Activated B cell treated with CpG ODN at 0.5 μM for 24 hours (primary cell): ENCODE measurements at regions not wholly inside any gene's neighbourhood (a gene's known extent, or its start where the extent isn't known, plus 50 kb on each side); places are given as distances from the start of the nearest gene placed in this dataset.
A peak's percentile ranks its signal among the peaks of the same experiment; 100 is the strongest.

ENCODE experiments used
- ATAC-seq: fragments of 200-7000 bp; cut with Tn5 transposase; one replicate; pipeline ENCODE4 v1.10.0; 2021; ENCODE audit warnings: low read depth, mild to moderate bottlenecking, moderate library complexity
- CTCF ChIA-PET: fragments of 350-600 bp; sonication (Branson Sonifier 250); formaldehyde crosslinking; loops from one replicate; lab custom pipeline; 2021; ENCODE audit warnings: antibody characterized with exemption; lab: Charles Lee
- POLR2A ChIA-PET: fragments of 350-600 bp; sonication (Branson Sonifier 250); formaldehyde crosslinking; loops from one replicate; lab custom pipeline; 2021; ENCODE audit warnings: antibody characterized with exemption; lab: Charles Lee
- DNase-seq: peaks from one replicate; pipeline ENCODE4 v3.0.0; 2022
- H3K27ac Mint-ChIP-seq: one replicate; pipeline ENCODE4 v1.8.0; 2020; ENCODE audit warnings: mixed read lengths
- H3K27me3 Mint-ChIP-seq: one replicate; pipeline ENCODE4 v1.8.0; 2021; ENCODE audit warnings: mixed read lengths
- H3K36me3 Mint-ChIP-seq: one replicate; pipeline ENCODE4 v1.8.0; 2021; ENCODE audit warnings: low read depth, mixed read lengths
- H3K4me1 Mint-ChIP-seq: one replicate; pipeline ENCODE4 v1.8.0; 2021; ENCODE audit warnings: mixed read lengths
- H3K4me3 Mint-ChIP-seq: one replicate; pipeline ENCODE4 v1.8.0; 2020; ENCODE audit warnings: mild to moderate bottlenecking, mixed read lengths
- H3K9me3 Mint-ChIP-seq: one replicate; pipeline ENCODE4 v1.8.0; 2020; ENCODE audit warnings: mixed read lengths
- CTCF ChIP-seq: fragments of 200-600 bp; IDR thresholded peaks from one replicate; pipeline ENCODE4 v1.8.0; 2022; ENCODE audit warnings: antibody characterized with exemption, mild to moderate bottlenecking
- intact Hi-C: fragments of 100-400 bp; cut with micrococcal nuclease; formaldehyde crosslinking; loops from one replicate; pipeline ENCODE4 v1.15.1; 2024

- peaks cover 41% of the 10 kb centered on the region for H3K4me1 Mint-ChIP-seq
- DNase-seq (no peak), ATAC-seq (peak; percentile 37)
- POLR2A ChIA-PET: interaction anchor here (0.6 to 1.6 kb wide), 6 partner anchors 49 to 237 kb away, joined by 3 to 10 read pairs (median 4); no protein-coding TSS in a partner anchor
- H3K4me3 Mint-ChIP-seq: no peak overlapping the region
- no peaks in the 10 kb centered on the region for H3K36me3 Mint-ChIP-seq
- no peak for TF ChIP-seq CTCF
- intact Hi-C loops: loop anchor here (10.0 kb wide), 1 partner anchor 776 kb away; no protein-coding TSS in a partner anchor
- peak overlapping the region; percentile 3 for H3K27ac Mint-ChIP-seq
- H3K9me3 Mint-ChIP-seq: no peaks in the 10 kb centered on the region
- H3K27me3 Mint-ChIP-seq: no peaks in the 10 kb centered on the region
- CTCF ChIA-PET: interaction anchor here (1.9 kb wide), 1 partner anchor 406 kb away, joined by 5 read pairs; no protein-coding TSS in a partner anchor
Observed at GRCh38 chr6:11828262-11828870, 49.8 kb upstream of the ADTRP start.
